ENCODE measurements at regions not wholly inside any gene's neighbourhood (a gene's known extent, or its start where the extent isn't known, plus 50 kb on each side); places are given as distances from the start of the nearest gene placed in this dataset.

GRCh38 chr9:111728617-111729366 is 65.9 kb downstream of the SHOC1 start:
- peak; percentile 88 for DNase-seq (ENCODE audit: low read depth)
- H3K4me3 ChIP-seq (ENCODE audit: low read depth, low read length) = no peak overlapping the region
- no peak for TF ChIP-seq CTCF (IDR thresholded peaks at IDR 0.05; ENCODE audit: insufficient read depth, low read depth, low read length)

- H3K4me3 ChIP-seq (ENCODE audit: low read depth, low read length) = no peak overlapping the region
- DNase-seq (ENCODE audit: low read depth) = no peak
- TF ChIP-seq CTCF (IDR thresholded peaks at IDR 0.05; ENCODE audit: insufficient read depth, low read depth, low read length) = no peak
Observed at GRCh38 chr9:111728143-111728542, 66.6 kb downstream of the SHOC1 start.

GRCh38 chr9:111726949-111727348 is 65.5 kb downstream of the GNG10 start:
- no peak for DNase-seq (ENCODE audit: low read depth)
- H3K4me3 ChIP-seq (ENCODE audit: low read depth, low read length) = no peak overlapping the region
- TF ChIP-seq CTCF (IDR thresholded peaks at IDR 0.05; ENCODE audit: insufficient read depth, low read depth, low read length) = no peak

GRCh38 chr9:111720174-111720573 is 58.8 kb downstream of the GNG10 start:
- TF ChIP-seq CTCF (IDR thresholded peaks at IDR 0.05; ENCODE audit: insufficient read depth, low read depth, low read length) = peak; percentile 7
- no peak for DNase-seq (ENCODE audit: low read depth)
- H3K4me3 ChIP-seq (ENCODE audit: low read depth, low read length) = no peak overlapping the region

All from fibroblast of villous mesenchyme (primary cell).